HG02798 (cell line): ENCODE measurements at regions not wholly inside any gene's neighbourhood (a gene's known extent, or its start where the extent isn't known, plus 50 kb on each side); places are given as distances from the start of the nearest gene placed in this dataset.
A peak's percentile ranks its signal among the peaks of the same experiment; 100 is the strongest.

Source experiments
- ATAC-seq: cut with Tn5 transposase; IDR thresholded peaks from one replicate; pipeline ENCODE4 v1.9.1; 2021; ENCODE audit warnings: mild to moderate bottlenecking; ENCODE audit not compliant: unreplicated experiment, poor library complexity

DNA sequence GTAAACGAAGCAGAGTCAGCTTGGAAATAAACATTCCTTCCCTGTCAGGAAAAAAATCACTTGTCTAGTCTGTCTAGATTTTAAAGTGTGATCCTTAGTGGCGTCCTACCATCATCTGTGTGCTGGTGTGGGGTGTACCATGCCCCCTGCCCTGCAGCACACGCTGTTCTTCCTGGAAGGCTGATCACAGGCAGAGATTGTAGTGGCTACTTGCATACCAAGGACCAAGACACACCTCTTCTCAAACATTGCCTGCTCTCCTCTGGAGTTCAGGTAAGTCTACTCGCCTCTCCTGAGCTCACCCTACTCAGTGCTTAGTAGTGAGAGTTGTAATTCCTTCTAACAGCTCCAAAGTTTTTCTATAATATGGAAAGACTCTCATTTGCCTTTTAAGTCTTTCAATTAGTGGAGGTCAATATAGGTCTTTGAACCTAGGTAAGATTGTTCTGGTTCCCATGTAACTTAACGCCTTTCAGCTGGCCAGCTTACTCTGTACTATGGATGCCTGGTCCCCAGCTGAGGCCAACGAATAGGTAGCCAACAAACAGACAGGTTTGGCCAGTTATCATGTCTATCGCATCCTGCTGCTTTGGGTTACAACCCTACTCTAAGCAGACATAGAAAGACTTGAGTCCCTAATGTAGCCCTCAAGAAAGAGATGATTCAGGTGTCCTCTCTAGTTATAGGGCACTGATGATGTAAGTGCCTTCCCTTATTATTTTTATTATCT, 55.4 kb downstream of the XCL1 start:
- ATAC-seq = no peak

DNA sequence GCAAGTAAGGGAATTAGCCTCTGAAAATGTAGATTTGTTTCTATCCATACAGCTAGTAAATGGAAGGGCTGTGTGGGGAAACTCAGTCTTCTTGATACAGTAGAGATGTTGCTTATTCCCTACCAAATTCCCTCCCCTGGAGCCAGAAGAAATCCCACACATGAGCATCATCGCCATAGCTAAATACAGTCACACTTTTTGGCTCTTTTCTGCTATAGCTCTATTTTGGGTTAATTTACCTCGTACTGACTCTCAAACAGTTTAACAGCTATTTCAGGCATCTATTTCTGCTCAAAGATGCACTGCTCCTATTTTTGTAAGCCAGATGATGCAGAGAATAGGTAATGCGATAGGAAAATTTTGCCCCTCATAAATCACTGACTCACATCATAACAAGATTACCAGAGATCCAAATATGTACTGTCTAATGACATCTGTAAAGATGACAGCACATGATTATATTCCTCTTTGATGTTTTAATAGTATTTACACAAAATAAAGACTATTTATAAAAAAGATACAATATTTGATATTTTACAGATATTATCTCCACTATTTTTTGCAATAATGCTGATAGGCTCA, 58.6 kb downstream of the XCL1 start:
- ATAC-seq = no peak

DNA sequence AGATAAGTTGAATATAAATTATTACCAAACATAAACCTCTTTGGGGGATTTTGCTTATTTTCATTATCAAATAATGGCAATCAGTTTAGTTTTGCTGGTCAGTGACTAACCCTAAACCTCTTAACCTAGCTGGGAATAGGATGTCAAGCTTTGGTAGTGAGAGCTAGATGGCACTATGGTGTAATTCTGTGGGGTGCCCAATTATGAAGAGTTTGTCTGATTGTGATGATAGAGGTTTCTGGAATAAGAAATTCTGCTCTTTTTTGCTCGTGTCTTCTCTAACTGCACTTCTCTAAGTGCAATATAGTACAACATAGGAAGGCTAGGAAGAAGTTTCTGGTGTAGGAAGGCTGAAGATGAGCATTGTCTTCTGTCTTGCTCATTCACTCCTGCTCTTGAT, 59.8 kb downstream of the XCL1 start:
- ATAC-seq = no peak

DNA sequence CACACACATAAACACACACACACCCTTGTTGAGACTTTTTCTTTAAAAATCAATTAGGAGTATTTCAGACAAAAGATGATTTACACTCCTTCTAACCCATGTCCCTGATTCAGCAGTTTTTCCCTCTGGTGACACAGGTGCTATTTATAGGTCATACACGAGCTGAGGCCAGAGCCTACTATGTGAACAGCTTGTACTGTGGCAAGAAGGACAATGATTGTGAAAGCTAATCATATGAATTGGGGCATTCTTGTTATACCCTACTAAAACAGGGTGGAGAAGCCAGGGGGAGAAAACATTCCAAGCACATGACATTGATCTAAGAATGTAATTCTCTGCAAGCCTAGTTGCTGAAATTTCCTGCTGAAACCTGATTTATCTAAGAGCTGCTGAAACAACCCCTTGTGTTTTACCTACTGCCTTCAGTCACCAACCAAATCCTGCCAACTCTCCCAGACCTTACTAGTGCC, 60.3 kb downstream of the XCL1 start:
- no peak for ATAC-seq

DNA sequence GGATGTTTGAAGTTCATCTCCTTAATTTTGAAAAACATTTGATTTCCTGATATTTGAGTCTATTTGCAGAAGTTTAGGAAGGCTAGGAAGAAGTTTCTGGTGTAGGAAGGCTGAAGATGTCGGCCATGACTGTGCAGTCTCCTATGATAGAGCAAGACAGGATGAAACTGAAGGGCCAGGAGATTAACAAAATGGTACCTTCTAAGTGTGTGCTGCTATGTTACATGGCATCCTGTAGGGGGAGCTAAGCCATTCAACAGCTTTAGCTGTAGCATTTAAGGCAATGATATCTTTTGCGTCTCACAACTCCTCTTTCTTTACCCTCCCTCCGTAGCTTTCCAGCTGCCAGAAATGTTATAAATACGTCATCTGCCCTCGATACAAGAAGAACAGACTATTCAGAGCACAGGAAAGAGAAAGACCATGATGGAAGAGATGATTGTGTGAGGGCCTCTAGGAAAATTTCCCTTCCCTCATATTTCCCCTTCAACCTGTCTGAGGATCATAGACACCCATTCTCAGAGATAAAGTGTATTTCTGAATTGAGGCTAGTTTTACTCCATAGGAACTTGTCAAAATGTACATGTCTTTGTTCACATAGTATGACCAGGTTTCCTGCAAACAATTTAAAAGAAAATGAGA, 61.1 kb downstream of the XCL1 start:
- peak; percentile 55 for ATAC-seq

DNA sequence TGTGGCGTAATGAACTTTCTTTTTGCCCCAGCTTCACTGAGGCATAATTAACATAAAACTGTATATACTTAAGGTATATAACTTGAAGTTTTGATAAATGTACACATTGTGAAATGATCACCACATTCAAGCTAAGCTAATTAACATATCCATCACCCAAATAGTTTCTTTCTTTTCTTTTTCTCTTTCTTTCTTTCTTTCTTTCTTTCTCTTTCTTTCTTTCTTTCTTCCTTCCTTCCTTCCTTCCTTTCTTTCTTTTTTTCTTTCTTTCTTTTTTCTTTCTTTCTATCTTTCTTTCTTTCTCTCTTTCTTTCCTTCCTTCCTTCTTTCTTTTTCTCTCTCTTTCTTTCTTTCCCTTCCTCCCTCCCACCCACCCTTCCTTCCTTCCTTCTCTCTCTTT, 62.5 kb downstream of the XCL1 start:
- ATAC-seq = no peak

DNA sequence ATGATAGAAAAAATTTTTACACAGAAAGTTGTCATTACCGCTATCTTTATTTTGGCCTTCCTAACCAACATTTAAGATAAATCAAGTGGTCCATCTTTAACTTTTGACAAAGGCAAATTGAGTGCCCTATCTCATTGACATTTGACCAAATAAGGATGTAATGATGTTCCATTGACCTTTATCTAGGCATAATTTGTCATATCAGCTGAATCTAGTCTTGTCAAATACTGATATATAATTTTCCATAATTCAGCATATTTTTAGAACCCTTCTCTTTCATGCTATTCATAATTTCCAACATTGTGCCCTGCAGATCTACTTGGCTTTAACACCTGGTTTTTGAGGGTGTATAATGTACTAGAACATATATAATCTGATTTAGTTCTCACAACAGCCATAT, 63.8 kb downstream of the XCL1 start:
- ATAC-seq = no peak

DNA sequence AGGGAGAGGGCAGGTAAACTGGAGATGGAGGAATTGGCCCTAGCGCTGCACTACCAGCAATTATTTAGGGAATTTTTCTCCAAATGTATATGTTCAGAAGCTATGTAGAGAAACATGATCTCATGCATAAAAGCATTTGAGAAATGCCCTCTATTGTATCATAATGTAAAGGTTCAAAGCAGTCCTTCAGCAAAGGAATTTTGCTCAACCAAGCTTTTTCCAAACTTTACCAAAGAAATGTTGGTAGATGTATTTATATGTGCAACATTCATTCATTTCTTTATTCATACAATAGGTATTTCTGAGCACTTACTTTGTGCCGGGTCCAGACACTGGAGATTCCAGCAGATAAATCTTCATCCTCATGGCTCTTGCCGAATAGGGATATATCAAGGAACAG, 64.4 kb downstream of the XCL1 start:
- no peak for ATAC-seq

DNA sequence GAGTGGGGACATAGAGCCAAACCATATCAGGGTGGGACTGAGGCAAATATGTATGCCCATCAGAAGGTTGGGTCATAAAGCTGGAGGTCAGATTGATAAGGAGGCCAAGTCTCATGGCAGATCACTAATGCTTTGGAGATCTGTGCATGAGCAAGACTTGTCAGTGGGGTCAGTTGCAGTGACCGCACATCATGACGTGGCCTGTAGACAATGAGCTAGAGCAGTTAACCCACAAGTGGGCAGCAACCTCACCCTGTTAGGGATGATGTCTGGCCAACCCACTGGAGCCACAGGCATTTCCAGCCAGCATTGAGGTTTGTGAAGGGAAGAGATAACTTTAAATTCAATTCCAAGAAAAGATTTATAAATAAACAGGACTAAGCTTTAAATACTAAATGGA, 66.7 kb downstream of the XCL1 start:
- no peak for ATAC-seq
